SK-N-SH (cell line): ENCODE measurements at regions not wholly inside any gene's neighbourhood (a gene's known extent, or its start where the extent isn't known, plus 50 kb on each side); places are given as distances from the start of the nearest gene placed in this dataset.

ENCODE experiments used
- EP300 ChIP-seq, 2 experiments: IDR thresholded peaks; 2 replicates each; pipeline versions ENCODE4 v1.4.0 to v1.6.1; 2012; ENCODE audit warnings: borderline replicate concordance in 1 of 2, low read depth in 1 of 2, low read length in 1 of 2
- EZH2phosphoT487 ChIP-seq: fragments of 200-600 bp; sonication (generic); IDR thresholded peaks from 2 replicates; pipeline ENCODE4 v1.6.1; 2017; ENCODE audit warnings: low read depth, mixed run types, mild to moderate bottlenecking, antibody characterized with exemption, moderate library complexity, borderline replicate concordance
- MXI1 ChIP-seq: IDR thresholded peaks from 2 replicates; pipeline ENCODE4 v1.6.1; 2012; ENCODE audit warnings: mild to moderate bottlenecking, low read depth, low read length, improper control_type of control experiment
- NRF1 ChIP-seq: IDR thresholded peaks from 2 replicates; pipeline ENCODE4 v1.6.1; 2012; ENCODE audit warnings: low read depth, mild to moderate bottlenecking, low read length
- POLR2AphosphoS5 ChIP-seq: IDR thresholded peaks from 2 replicates; pipeline ENCODE4 v1.6.1; 2012; ENCODE audit warnings: low read depth, low read length
- RAD21 ChIP-seq: IDR thresholded peaks from 2 replicates; pipeline ENCODE4 v1.6.1; 2012; ENCODE audit warnings: mild to moderate bottlenecking, low read length
- RCOR1 ChIP-seq: fragments of 150-350 bp; IDR thresholded peaks from 2 replicates; pipeline ENCODE4 v1.6.1; 2017; ENCODE audit warnings: antibody characterized with exemption, low read length
- TAF1 ChIP-seq: IDR thresholded peaks from 2 replicates; pipeline ENCODE4 v1.6.1; 2012; ENCODE audit warnings: low read depth, mild to moderate bottlenecking, low read length, moderate library complexity, borderline replicate concordance
- TF ChIP-seq, protein P1 (sequence below): fragments of 200-600 bp; sonication (generic); IDR thresholded peaks from 2 replicates; pipeline ENCODE4 v1.6.1; 2017; ENCODE audit warnings: antibody characterized with exemption, mild to moderate bottlenecking, moderate library complexity
- TF ChIP-seq, protein P2 (sequence below): IDR thresholded peaks from 2 replicates; pipeline ENCODE4 v1.4.0; 2012; ENCODE audit warnings: low read depth
- TF ChIP-seq, protein P3 (sequence below): IDR thresholded peaks from 2 replicates; pipeline ENCODE4 v1.4.0; 2012; ENCODE audit warnings: low read depth, borderline replicate concordance
- TF ChIP-seq, protein P4 (sequence below): fragments of 150-350 bp; IDR thresholded peaks from 2 replicates; pipeline ENCODE4 v1.6.1; 2017; ENCODE audit warnings: antibody characterized with exemption, low read length, low read depth, borderline replicate concordance
- TF ChIP-seq, protein P5 (sequence below): IDR thresholded peaks from 2 replicates; pipeline ENCODE4; 2012

DNA sequence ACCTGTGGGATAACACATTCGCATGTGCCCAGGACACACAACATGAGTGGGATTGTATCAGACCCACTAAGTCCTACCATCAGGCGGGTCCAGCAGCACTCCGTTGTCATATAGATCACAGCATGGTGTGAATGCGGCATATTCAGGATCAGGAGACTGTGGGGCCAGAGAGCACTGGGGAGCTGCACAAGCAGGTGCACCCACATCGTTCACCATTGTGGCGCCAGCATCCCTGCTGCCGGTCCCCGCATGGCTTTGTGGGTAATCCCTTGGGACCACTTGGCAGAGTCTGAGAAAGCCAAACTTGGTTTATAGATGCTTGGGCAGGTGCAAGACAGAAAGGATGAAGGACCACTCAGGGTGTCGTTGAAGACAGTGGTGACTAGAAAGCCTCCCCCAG, 201.6 kb upstream of the B3GAT1 start:
- TF ChIP-seq, protein P1, sequence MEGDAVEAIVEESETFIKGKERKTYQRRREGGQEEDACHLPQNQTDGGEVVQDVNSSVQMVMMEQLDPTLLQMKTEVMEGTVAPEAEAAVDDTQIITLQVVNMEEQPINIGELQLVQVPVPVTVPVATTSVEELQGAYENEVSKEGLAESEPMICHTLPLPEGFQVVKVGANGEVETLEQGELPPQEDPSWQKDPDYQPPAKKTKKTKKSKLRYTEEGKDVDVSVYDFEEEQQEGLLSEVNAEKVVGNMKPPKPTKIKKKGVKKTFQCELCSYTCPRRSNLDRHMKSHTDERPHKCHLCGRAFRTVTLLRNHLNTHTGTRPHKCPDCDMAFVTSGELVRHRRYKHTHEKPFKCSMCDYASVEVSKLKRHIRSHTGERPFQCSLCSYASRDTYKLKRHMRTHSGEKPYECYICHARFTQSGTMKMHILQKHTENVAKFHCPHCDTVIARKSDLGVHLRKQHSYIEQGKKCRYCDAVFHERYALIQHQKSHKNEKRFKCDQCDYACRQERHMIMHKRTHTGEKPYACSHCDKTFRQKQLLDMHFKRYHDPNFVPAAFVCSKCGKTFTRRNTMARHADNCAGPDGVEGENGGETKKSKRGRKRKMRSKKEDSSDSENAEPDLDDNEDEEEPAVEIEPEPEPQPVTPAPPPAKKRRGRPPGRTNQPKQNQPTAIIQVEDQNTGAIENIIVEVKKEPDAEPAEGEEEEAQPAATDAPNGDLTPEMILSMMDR, result no peak
- TF ChIP-seq, protein P2, sequence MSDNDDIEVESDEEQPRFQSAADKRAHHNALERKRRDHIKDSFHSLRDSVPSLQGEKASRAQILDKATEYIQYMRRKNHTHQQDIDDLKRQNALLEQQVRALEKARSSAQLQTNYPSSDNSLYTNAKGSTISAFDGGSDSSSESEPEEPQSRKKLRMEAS, result no peak
- TF ChIP-seq MXI1 (no peak), NRF1 (no peak), RCOR1 (no peak), POLR2AphosphoS5 (no peak), TAF1 (no peak), EZH2phosphoT487 (no peak), RAD21 (no peak), EP300 (IDR thresholded peaks at IDR 0.05; ENCODE audit: borderline replicate concordance in 1 of 2, low read depth in 1 of 2, low read length in 1 of 2) (no peak)
- TF ChIP-seq, protein P3, sequence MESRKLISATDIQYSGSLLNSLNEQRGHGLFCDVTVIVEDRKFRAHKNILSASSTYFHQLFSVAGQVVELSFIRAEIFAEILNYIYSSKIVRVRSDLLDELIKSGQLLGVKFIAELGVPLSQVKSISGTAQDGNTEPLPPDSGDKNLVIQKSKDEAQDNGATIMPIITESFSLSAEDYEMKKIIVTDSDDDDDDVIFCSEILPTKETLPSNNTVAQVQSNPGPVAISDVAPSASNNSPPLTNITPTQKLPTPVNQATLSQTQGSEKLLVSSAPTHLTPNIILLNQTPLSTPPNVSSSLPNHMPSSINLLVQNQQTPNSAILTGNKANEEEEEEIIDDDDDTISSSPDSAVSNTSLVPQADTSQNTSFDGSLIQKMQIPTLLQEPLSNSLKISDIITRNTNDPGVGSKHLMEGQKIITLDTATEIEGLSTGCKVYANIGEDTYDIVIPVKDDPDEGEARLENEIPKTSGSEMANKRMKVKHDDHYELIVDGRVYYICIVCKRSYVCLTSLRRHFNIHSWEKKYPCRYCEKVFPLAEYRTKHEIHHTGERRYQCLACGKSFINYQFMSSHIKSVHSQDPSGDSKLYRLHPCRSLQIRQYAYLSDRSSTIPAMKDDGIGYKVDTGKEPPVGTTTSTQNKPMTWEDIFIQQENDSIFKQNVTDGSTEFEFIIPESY, result no peak
- TF ChIP-seq, protein P4, sequence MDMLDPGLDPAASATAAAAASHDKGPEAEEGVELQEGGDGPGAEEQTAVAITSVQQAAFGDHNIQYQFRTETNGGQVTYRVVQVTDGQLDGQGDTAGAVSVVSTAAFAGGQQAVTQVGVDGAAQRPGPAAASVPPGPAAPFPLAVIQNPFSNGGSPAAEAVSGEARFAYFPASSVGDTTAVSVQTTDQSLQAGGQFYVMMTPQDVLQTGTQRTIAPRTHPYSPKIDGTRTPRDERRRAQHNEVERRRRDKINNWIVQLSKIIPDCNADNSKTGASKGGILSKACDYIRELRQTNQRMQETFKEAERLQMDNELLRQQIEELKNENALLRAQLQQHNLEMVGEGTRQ, result no peak
- TF ChIP-seq, protein P5, sequence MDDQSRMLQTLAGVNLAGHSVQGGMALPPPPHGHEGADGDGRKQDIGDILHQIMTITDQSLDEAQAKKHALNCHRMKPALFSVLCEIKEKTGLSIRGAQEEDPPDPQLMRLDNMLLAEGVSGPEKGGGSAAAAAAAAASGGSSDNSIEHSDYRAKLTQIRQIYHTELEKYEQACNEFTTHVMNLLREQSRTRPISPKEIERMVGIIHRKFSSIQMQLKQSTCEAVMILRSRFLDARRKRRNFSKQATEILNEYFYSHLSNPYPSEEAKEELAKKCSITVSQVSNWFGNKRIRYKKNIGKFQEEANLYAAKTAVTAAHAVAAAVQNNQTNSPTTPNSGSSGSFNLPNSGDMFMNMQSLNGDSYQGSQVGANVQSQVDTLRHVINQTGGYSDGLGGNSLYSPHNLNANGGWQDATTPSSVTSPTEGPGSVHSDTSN, result no peak
